HFFc6 (cell line): ENCODE measurements at regions not wholly inside any gene's neighbourhood (a gene's known extent, or its start where the extent isn't known, plus 50 kb on each side); places are given as distances from the start of the nearest gene placed in this dataset.
"Not testable (repeated sequence)": the region's sequence is repeated elsewhere in the genome, so short reads cannot be mapped to it uniquely, and the experiment has no call there.

Source experiments
- DNase-seq: peaks from one replicate; pipeline ENCODE4 v3.0.0-alpha.2; 2018
- H3K27ac Mint-ChIP-seq: 2 replicates; pipeline ENCODE4 v1.8.0; 2020; ENCODE audit warnings: mild to moderate bottlenecking, mixed read lengths
- H3K27me3 Mint-ChIP-seq: 2 replicates; pipeline ENCODE4 v1.8.0; 2021; ENCODE audit warnings: mild to moderate bottlenecking, moderate library complexity, mixed read lengths; ENCODE audit not compliant: insufficient read depth
- H3K36me3 Mint-ChIP-seq: 2 replicates; pipeline ENCODE4 v1.8.0; 2021; ENCODE audit warnings: low read depth, mixed read lengths
- H3K4me1 Mint-ChIP-seq: 2 replicates; pipeline ENCODE4 v1.8.0; 2020; ENCODE audit warnings: low read depth, mixed read lengths
- H3K4me3 Mint-ChIP-seq: 2 replicates; pipeline ENCODE4 v1.8.0; 2020; ENCODE audit warnings: mild to moderate bottlenecking, moderate library complexity, mixed read lengths
- H3K9me3 Mint-ChIP-seq: 2 replicates; pipeline ENCODE4 v1.8.0; 2020; ENCODE audit warnings: mild to moderate bottlenecking, mixed read lengths
- TF ChIP-seq, protein P1 (sequence below): fragments of 200-600 bp; sonication (generic); IDR thresholded peaks from 2 replicates; pipeline ENCODE4 v1.5.0; 2021; ENCODE audit warnings: antibody characterized with exemption, mild to moderate bottlenecking

- H3K27ac Mint-ChIP-seq = no peak overlapping the region
- peaks cover 34% of the 10 kb centered on the region for H3K9me3 Mint-ChIP-seq
- peaks cover 20% of the 10 kb centered on the region; the same call in 1 of the 2 replicates for H3K36me3 Mint-ChIP-seq
- peaks cover 61% of the 10 kb centered on the region for H3K27me3 Mint-ChIP-seq
- H3K4me3 Mint-ChIP-seq = no peak overlapping the region
- DNase-seq = no peak
- peaks cover 20% of the 10 kb centered on the region for H3K4me1 Mint-ChIP-seq
- TF ChIP-seq, protein P1, sequence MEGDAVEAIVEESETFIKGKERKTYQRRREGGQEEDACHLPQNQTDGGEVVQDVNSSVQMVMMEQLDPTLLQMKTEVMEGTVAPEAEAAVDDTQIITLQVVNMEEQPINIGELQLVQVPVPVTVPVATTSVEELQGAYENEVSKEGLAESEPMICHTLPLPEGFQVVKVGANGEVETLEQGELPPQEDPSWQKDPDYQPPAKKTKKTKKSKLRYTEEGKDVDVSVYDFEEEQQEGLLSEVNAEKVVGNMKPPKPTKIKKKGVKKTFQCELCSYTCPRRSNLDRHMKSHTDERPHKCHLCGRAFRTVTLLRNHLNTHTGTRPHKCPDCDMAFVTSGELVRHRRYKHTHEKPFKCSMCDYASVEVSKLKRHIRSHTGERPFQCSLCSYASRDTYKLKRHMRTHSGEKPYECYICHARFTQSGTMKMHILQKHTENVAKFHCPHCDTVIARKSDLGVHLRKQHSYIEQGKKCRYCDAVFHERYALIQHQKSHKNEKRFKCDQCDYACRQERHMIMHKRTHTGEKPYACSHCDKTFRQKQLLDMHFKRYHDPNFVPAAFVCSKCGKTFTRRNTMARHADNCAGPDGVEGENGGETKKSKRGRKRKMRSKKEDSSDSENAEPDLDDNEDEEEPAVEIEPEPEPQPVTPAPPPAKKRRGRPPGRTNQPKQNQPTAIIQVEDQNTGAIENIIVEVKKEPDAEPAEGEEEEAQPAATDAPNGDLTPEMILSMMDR = no peak
Observed at GRCh38 chr13:50131920-50132903, 117.0 kb downstream of the KCNRG start.

GRCh38 chr13:50132904-50133357 lies 117.7 kb downstream of the KCNRG start:
- Mint-ChIP-seq H3K36me3 (peaks cover 19% of the 10 kb centered on the region; the same call in 1 of the 2 replicates), H3K4me3 (no peak overlapping the region), H3K27ac (no peak overlapping the region), H3K27me3 (peaks cover 57% of the 10 kb centered on the region), H3K9me3 (peaks cover 34% of the 10 kb centered on the region), H3K4me1 (peaks cover 18% of the 10 kb centered on the region; the same call in 1 of the 2 replicates)
- TF ChIP-seq, protein P1 = no peak
- DNase-seq = no peak

DNA sequence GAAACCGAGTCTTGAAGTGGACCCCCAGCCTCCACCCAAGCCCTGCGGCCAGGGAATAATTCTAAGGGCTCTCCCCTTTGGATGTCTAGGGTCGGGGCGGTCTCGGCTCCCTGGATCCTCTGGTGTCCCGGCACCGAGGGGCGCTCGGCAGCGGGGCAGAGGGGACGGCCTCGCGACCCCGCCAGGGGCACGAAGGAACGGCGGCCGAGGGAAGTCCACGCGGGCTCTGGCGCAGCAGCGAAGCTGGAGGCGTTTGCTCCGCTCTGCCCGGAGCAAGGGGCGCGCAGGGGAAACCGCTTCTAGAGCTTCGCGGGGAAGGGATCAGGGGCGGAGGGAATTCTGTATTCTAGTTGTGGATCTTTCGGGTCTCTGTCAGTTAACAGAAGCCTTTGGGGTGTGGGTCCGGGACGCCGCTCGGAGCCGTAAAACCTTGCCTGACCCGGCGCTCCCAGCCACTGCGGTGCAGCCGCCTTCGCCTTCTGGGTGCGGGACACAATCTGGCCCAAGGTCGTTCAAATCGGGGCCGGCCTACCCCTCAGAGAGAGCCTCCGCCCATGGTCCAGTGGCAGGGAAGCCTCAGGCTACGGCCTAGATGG lies 118.2 kb downstream of the KCNRG start:
- H3K9me3 Mint-ChIP-seq = peaks cover 34% of the 10 kb centered on the region
- DNase-seq = no peak
- TF ChIP-seq, protein P1 = no peak
- H3K36me3 Mint-ChIP-seq = peaks cover 14% of the 10 kb centered on the region; the same call in 1 of the 2 replicates
- H3K27ac Mint-ChIP-seq = no peak overlapping the region
- no peak overlapping the region for H3K4me3 Mint-ChIP-seq
- H3K4me1 Mint-ChIP-seq = peaks cover 18% of the 10 kb centered on the region; the same call in 1 of the 2 replicates
- H3K27me3 Mint-ChIP-seq = peaks cover 52% of the 10 kb centered on the region

- Mint-ChIP-seq H3K27ac (no peak overlapping the region), H3K4me1 (peaks cover 3% of the 10 kb centered on the region; the same call in 1 of the 2 replicates), H3K4me3 (no peak overlapping the region), H3K36me3 (peaks cover 13% of the 10 kb centered on the region; the same call in 1 of the 2 replicates), H3K27me3 (peaks cover 34% of the 10 kb centered on the region), H3K9me3 (peaks cover 29% of the 10 kb centered on the region)
- no peak for DNase-seq
- TF ChIP-seq, protein P1 = no peak
Observed at GRCh38 chr13:50136226-50136625, 121.0 kb downstream of the KCNRG start.

DNA sequence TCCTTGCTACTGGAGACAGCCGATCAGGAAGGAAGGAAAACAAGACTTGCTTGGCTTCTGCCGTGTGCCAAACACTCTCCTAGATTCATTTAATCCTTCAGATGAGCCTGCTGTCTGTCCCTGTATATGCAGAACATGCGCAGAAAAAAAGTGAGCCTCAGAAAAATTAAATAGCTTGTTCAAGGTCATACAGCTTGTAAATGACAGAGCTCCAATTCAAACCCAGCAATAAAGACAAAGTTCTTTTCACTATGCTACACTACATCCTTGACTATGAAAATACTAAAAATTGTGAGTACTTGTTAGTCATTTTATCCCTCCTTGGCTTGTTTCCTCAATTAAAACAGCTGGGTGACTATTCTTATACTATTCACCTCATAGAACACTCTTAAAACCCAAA lies 121.4 kb downstream of the KCNRG start:
- peaks cover 29% of the 10 kb centered on the region for H3K9me3 Mint-ChIP-seq
- no peaks in the 10 kb centered on the region for H3K4me1 Mint-ChIP-seq
- no peak overlapping the region for H3K27ac Mint-ChIP-seq
- peaks cover 13% of the 10 kb centered on the region; the same call in 1 of the 2 replicates for H3K36me3 Mint-ChIP-seq
- peaks cover 31% of the 10 kb centered on the region for H3K27me3 Mint-ChIP-seq
- TF ChIP-seq, protein P1 = no peak
- no peak overlapping the region for H3K4me3 Mint-ChIP-seq
- DNase-seq = no peak

DNA sequence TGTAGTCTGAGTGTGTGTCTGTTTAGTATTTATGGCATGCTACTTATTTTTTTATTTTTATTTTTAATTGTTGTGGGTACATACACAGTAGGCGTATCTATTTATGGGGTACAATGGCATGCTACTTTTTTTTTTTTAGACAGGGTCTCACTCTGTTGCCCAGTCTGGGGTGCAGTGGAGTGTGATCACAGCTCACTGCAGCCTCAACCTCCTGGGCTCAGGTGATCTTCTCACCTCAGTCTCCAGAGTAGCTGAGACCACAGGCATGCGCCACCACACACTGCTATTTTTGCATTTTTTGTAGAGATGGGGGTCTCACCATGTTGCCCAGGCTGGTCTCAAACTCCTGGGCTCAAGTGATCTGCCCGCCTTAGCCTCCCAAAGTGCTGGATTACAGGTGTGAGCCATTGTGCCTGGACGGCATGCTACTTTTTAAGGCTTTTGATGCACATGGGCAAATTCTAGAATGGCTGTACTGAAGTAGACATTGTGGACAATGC lies 124.2 kb downstream of the KCNRG start:
- not testable (repeated sequence) for H3K4me1 Mint-ChIP-seq, H3K27me3 Mint-ChIP-seq, DNase-seq, H3K36me3 Mint-ChIP-seq, H3K4me3 Mint-ChIP-seq, H3K27ac Mint-ChIP-seq
- H3K9me3 Mint-ChIP-seq = peaks cover 13% of the 10 kb centered on the region
